B cell (primary cell): ENCODE measurements at regions not wholly inside any gene's neighbourhood (a gene's known extent, or its start where the extent isn't known, plus 50 kb on each side); places are given as distances from the start of the nearest gene placed in this dataset.

Source experiments
- ATAC-seq: fragments of 200-7000 bp; cut with Tn5 transposase; one replicate; pipeline ENCODE4 v1.10.0; 2021; ENCODE audit warnings: low read depth, mild to moderate bottlenecking, moderate number of reproducible peaks, moderate library complexity
- CTCF ChIA-PET: fragments of 350-600 bp; sonication (Branson Sonifier 250); formaldehyde crosslinking; loops from one replicate; lab custom pipeline; 2021; ENCODE audit warnings: antibody characterized with exemption, inconsistent platforms; lab: Charles Lee
- POLR2A ChIA-PET: fragments of 350-600 bp; sonication (Branson Sonifier 250); formaldehyde crosslinking; loops from one replicate; lab custom pipeline; 2021; ENCODE audit warnings: antibody characterized with exemption; lab: Charles Lee
- DNase-seq: peaks from one replicate; pipeline ENCODE4 v3.0.0; 2013
- H2AFZ ChIP-seq: 2 replicates; pipeline ENCODE4 v1.6.1; 2012; ENCODE audit warnings: mild to moderate bottlenecking, low read depth, low read length; ENCODE audit not compliant: insufficient read depth, poor library complexity, severe bottlenecking
- H3K27ac ChIP-seq, 2 donors: 1 replicate in 1 of 2; 2 replicates in 1 of 2; pipeline ENCODE4 v1.5.1; 2012 to 2013; ENCODE audit warnings: low read length in 2 of 2, mild to moderate bottlenecking in 2 of 2, moderate library complexity in 1 of 2
- H3K27me3 ChIP-seq, 4 experiments: fragments of 200-600 bp in 1 of 4; sonication (generic) in 1 of 4; replicated peaks in 1 of 4; 1 replicate in 2 of 4; 2 replicates in 2 of 4; pipeline versions ENCODE4 v1.6.1 to v1.7.0; 2013 to 2016; ENCODE audit warnings: low read length in 3 of 4, mild to moderate bottlenecking in 2 of 4, mixed read lengths in 1 of 4, moderate library complexity in 1 of 4; ENCODE audit not compliant: insufficient read depth in 4 of 4, control insufficient read depth in 3 of 4; ENCODE audit errors: control extremely low read depth in 1 of 4
- H3K36me3 ChIP-seq, 2 experiments: replicated peaks in 1 of 2; 1 replicate in 1 of 2; 2 replicates in 1 of 2; pipeline versions ENCODE4 v1.6.1 to v1.7.1; 2013; ENCODE audit warnings: low read length in 1 of 2; ENCODE audit not compliant: insufficient read depth in 2 of 2, control insufficient read depth in 1 of 2; ENCODE audit errors: control extremely low read depth in 1 of 2, extremely low read depth in 1 of 2
- H3K4me1 ChIP-seq, 2 donors: fragments of 200-600 bp in 1 of 2; sonication (generic) in 1 of 2; 1 replicate in 1 of 2; 2 replicates in 1 of 2; pipeline versions ENCODE4 v1.5.1 to v1.6.1; 2013 to 2017; ENCODE audit warnings: low read length in 2 of 2; ENCODE audit not compliant: control insufficient read depth in 2 of 2, insufficient read depth in 2 of 2
- H3K4me2 ChIP-seq: replicated peaks from 2 replicates; pipeline ENCODE3; 2012; ENCODE audit warnings: mild to moderate bottlenecking, low read depth, low read length; ENCODE audit not compliant: poor library complexity, severe bottlenecking
- H3K4me3 ChIP-seq, 5 experiments: fragments of 200-600 bp in 1 of 5; sonication (generic) in 1 of 5; 1 replicate in 3 of 5; 2 replicates in 2 of 5; pipeline versions ENCODE4 v1.5.1 to v1.7.0; 2011 to 2016; ENCODE audit warnings: low read length in 4 of 5, mild to moderate bottlenecking in 4 of 5, low read depth in 2 of 5, control low read depth in 1 of 5, moderate library complexity in 1 of 5; ENCODE audit not compliant: insufficient read depth in 1 of 5; ENCODE audit errors: control extremely low read depth in 1 of 5, extremely low read depth in 1 of 5
- H3K79me2 ChIP-seq: fragments of 200-600 bp; sonication (generic); one replicate; pipeline ENCODE4 v1.6.0; 2016; ENCODE audit warnings: low read length; ENCODE audit not compliant: control insufficient read depth, insufficient read depth
- H3K9ac ChIP-seq: fragments of 200-600 bp; sonication (generic); 2 replicates; pipeline ENCODE4 v1.6.1; 2017; ENCODE audit warnings: mild to moderate bottlenecking, low read length, moderate library complexity
- H3K9me3 ChIP-seq, 3 donors: one replicate each; pipeline versions ENCODE4 v1.6.1 to v1.7.1; 2013; ENCODE audit warnings: low read length in 2 of 3; ENCODE audit not compliant: control insufficient read depth in 2 of 3, insufficient read depth in 1 of 3; ENCODE audit errors: control extremely low read depth in 1 of 3
- H4K20me1 ChIP-seq: 2 replicates; pipeline ENCODE4 v1.6.0; 2012; ENCODE audit warnings: mild to moderate bottlenecking, low read length; ENCODE audit not compliant: insufficient read depth, control insufficient read depth, poor library complexity, severe bottlenecking
- H3K27ac Mint-ChIP-seq: one replicate; pipeline ENCODE4 v1.8.0; 2021; ENCODE audit warnings: mixed read lengths
- H3K27me3 Mint-ChIP-seq: one replicate; pipeline ENCODE4 v1.8.0; 2021; ENCODE audit warnings: mixed read lengths
- H3K4me1 Mint-ChIP-seq: one replicate; pipeline ENCODE4 v1.8.0; 2021; ENCODE audit warnings: mixed read lengths
- H3K4me3 Mint-ChIP-seq: one replicate; pipeline ENCODE4 v1.8.0; 2021; ENCODE audit warnings: mixed read lengths
- H3K9me3 Mint-ChIP-seq: one replicate; pipeline ENCODE4 v1.8.0; 2022; ENCODE audit warnings: mixed read lengths; ENCODE audit not compliant: insufficient read depth
- CTCF ChIP-seq: fragments of 200-600 bp; IDR thresholded peaks from one replicate; pipeline ENCODE4 v1.8.0; 2022; ENCODE audit warnings: antibody characterized with exemption, mild to moderate bottlenecking
- EZH2 ChIP-seq: IDR thresholded peaks from 2 replicates; pipeline ENCODE4 v1.6.1; 2012; ENCODE audit warnings: borderline replicate concordance, low read depth, mild to moderate bottlenecking, moderate library complexity, low read length; ENCODE audit not compliant: insufficient read depth, poor library complexity, severe bottlenecking
- WGBS: methylation state at CpG from one replicate; pipeline ENCODE4 v1.1.5; 2013; ENCODE audit warnings: missing lambda C conversion rate; ENCODE audit not compliant: insufficient coverage; 5-methylcytosine and 5-hydroxymethylcytosine counted together
- intact Hi-C: fragments of 100-400 bp; cut with micrococcal nuclease; formaldehyde crosslinking; loops from one replicate; pipeline ENCODE4 v1.10.0; 2022

- H3K4me3 ChIP-seq, result no peak overlapping the region
- no CpG with 5 or more reads among the region's 2 CpGs for WGBS
- H3K4me2 ChIP-seq, result no peak overlapping the region
- TF ChIP-seq CTCF (no peak), EZH2 (no peak)
- ATAC-seq (no peak), DNase-seq (no peak)
- no peaks in the 10 kb centered on the region for H3K4me1 ChIP-seq
- H3K27ac Mint-ChIP-seq, result no peak overlapping the region
- H3K4me3 Mint-ChIP-seq, result no peak overlapping the region
- CTCF ChIA-PET, result no interaction called here
- intact Hi-C loops, result no loop called here
- H3K79me2 ChIP-seq, result no peaks in the 10 kb centered on the region
- H3K27me3 Mint-ChIP-seq, result no peaks in the 10 kb centered on the region
- no peaks in the 10 kb centered on the region for H3K9me3 ChIP-seq
- peaks cover 2% of the 10 kb centered on the region for H3K9me3 Mint-ChIP-seq
- no peak overlapping the region for H3K27ac ChIP-seq
- no peak overlapping the region for H3K9ac ChIP-seq
- H3K36me3 ChIP-seq, result no peaks in the 10 kb centered on the region
- H2AFZ ChIP-seq, result no peak overlapping the region
- H3K4me1 Mint-ChIP-seq, result no peaks in the 10 kb centered on the region
- no peaks in the 10 kb centered on the region for H3K27me3 ChIP-seq
- POLR2A ChIA-PET, result no interaction called here
- H4K20me1 ChIP-seq, result no peaks in the 10 kb centered on the region
Observed at GRCh38 chr1:102595106-102595505, 513.2 kb downstream of the COL11A1 start.

- Histone ChIP-seq H3K4me3 (no peak overlapping the region), H3K4me2 (no peak overlapping the region), H3K36me3 (no peaks in the 10 kb centered on the region), H3K9ac (no peak overlapping the region), H2AFZ (no peak overlapping the region), H3K9me3 (no peaks in the 10 kb centered on the region), H3K27ac (no peak overlapping the region), H3K79me2 (no peaks in the 10 kb centered on the region), H3K4me1 (no peaks in the 10 kb centered on the region), H4K20me1 (no peaks in the 10 kb centered on the region), H3K27me3 (no peaks in the 10 kb centered on the region)
- DNase-seq, result no peak
- Mint-ChIP-seq H3K27me3 (no peaks in the 10 kb centered on the region), H3K9me3 (peaks cover 2% of the 10 kb centered on the region), H3K4me1 (no peaks in the 10 kb centered on the region), H3K4me3 (no peak overlapping the region), H3K27ac (no peak overlapping the region)
- no peak for ATAC-seq
- TF ChIP-seq CTCF, result no peak
- TF ChIP-seq EZH2, result no peak
- CTCF ChIA-PET, result no interaction called here
- POLR2A ChIA-PET, result no interaction called here
- intact Hi-C loops, result no loop called here
Observed at GRCh38 chr1:102593276-102593675, 515.0 kb downstream of the COL11A1 start.
